ENCODE measurements at regions not wholly inside any gene's neighbourhood (a gene's known extent, or its start where the extent isn't known, plus 50 kb on each side); places are given as distances from the start of the nearest gene placed in this dataset.

- no peak for TF ChIP-seq CTCF (IDR thresholded peaks at IDR 0.05)
- TF ChIP-seq POLR2A (IDR thresholded peaks at IDR 0.05) = no peak
- no peak for TF ChIP-seq POLR2AphosphoS5 (IDR thresholded peaks at IDR 0.05)
- no peak for TF ChIP-seq EP300 (IDR thresholded peaks at IDR 0.05; ENCODE audit: low read depth)
These were observed 176.3 kb downstream of the NOL4 start for GRCh38 chr18:34048423-34048822.
